ENCODE measurements at regions not wholly inside any gene's neighbourhood (a gene's known extent, or its start where the extent isn't known, plus 50 kb on each side); places are given as distances from the start of the nearest gene placed in this dataset.

GRCh38 chr7:124257638-124258308 lies 224.9 kb upstream of the TMEM229A start:
- DNase-seq (ENCODE audit: low read depth): no peak
- no peak overlapping the region for H3K4me3 ChIP-seq (ENCODE audit: low read depth, low read length)
- no peak for TF ChIP-seq CTCF (conservative IDR thresholded peaks at IDR 0.05; ENCODE audit: low read depth, low read length)

- no peak for DNase-seq (ENCODE audit: low read depth)
- no peak for TF ChIP-seq CTCF (conservative IDR thresholded peaks at IDR 0.05; ENCODE audit: low read depth, low read length)
- no peak overlapping the region for H3K4me3 ChIP-seq (ENCODE audit: low read depth, low read length)
These were observed 222.3 kb upstream of the TMEM229A start for GRCh38 chr7:124255041-124255655.

GRCh38 chr7:124254396-124254795 lies 221.5 kb upstream of the TMEM229A start:
- DNase-seq (ENCODE audit: low read depth): no peak
- H3K4me3 ChIP-seq (ENCODE audit: low read depth, low read length): no peak overlapping the region
- no peak for TF ChIP-seq CTCF (conservative IDR thresholded peaks at IDR 0.05; ENCODE audit: low read depth, low read length)

GRCh38 chr7:124251636-124252035 lies 218.8 kb upstream of the TMEM229A start:
- H3K4me3 ChIP-seq (ENCODE audit: low read depth, low read length): no peak overlapping the region
- TF ChIP-seq CTCF (conservative IDR thresholded peaks at IDR 0.05; ENCODE audit: low read depth, low read length): no peak
- DNase-seq (ENCODE audit: low read depth): no peak

- DNase-seq (ENCODE audit: low read depth): no peak
- TF ChIP-seq CTCF (conservative IDR thresholded peaks at IDR 0.05; ENCODE audit: low read depth, low read length): no peak
- no peak overlapping the region for H3K4me3 ChIP-seq (ENCODE audit: low read depth, low read length)
These were observed 217.6 kb upstream of the TMEM229A start for GRCh38 chr7:124250297-124251034.

- no peak for TF ChIP-seq CTCF (conservative IDR thresholded peaks at IDR 0.05; ENCODE audit: low read depth, low read length)
- no peak overlapping the region for H3K4me3 ChIP-seq (ENCODE audit: low read depth, low read length)
- DNase-seq (ENCODE audit: low read depth): no peak
These were observed 214.8 kb upstream of the TMEM229A start for GRCh38 chr7:124247691-124248090.
